HG03175 (cell line): ENCODE measurements at regions not wholly inside any gene's neighbourhood (a gene's known extent, or its start where the extent isn't known, plus 50 kb on each side); places are given as distances from the start of the nearest gene placed in this dataset.

Experiments used
- ATAC-seq: cut with Tn5 transposase; IDR thresholded peaks from one replicate; pipeline ENCODE4 v1.9.1; 2021; ENCODE audit warnings: mild to moderate bottlenecking, moderate library complexity; ENCODE audit not compliant: unreplicated experiment

DNA sequence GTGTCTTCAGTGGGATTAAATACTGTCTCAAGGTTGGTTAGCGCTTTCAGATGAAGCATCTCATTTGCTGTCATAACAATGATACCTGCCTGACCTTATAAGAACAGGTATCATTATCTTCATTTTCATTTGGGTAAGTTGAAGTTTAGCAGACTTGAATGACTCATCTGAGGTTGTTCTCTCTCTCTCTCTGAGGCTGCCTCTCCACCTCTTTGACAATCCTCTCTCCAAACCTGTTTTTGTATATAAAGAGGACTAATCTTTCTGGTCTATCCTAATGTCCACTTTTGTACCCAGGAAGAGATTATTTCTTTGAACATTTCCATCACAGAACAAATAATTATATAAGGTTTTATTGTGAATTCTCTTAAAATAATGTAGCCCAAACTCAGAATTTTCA is 291.4 kb downstream of the KLF6 start:
- ATAC-seq: no peak

DNA sequence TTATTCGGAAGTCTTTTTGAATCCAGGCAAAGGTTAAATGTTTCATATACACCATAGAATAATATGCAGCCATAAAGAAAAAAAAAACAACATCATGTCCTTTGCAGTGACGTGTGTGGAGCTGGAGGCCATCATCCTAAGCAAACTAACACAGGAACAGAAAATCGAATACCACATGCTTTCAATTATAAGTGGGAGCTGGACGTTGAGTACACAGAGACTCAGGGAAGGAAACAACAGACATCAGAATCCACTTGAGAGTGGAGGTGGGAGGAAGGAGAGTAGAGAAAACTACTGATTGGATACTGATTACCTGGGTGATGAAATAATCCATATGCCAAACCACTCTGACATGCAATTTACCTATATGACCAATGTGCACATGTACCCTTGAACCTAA is 293.4 kb downstream of the KLF6 start:
- ATAC-seq: no peak

DNA sequence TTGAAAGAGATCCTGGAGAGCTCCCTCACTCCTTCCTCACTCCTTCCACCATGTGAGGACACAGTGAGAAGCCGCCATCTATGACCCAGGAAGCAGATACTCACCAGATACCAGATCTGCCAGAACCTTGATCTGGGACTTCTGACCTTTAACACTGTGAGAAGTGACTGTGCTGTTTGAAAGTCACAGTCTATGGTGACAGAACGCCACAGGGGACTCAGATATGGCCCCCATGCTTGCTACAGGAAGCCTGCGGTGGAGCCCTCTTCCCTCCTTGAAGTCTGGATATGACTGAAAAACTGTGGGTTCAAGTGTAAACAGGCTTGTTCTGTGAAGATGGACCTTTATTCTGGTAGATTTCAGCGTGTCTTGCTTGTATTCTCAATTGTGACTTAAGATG is 297.8 kb downstream of the KLF6 start:
- ATAC-seq: no peak

DNA sequence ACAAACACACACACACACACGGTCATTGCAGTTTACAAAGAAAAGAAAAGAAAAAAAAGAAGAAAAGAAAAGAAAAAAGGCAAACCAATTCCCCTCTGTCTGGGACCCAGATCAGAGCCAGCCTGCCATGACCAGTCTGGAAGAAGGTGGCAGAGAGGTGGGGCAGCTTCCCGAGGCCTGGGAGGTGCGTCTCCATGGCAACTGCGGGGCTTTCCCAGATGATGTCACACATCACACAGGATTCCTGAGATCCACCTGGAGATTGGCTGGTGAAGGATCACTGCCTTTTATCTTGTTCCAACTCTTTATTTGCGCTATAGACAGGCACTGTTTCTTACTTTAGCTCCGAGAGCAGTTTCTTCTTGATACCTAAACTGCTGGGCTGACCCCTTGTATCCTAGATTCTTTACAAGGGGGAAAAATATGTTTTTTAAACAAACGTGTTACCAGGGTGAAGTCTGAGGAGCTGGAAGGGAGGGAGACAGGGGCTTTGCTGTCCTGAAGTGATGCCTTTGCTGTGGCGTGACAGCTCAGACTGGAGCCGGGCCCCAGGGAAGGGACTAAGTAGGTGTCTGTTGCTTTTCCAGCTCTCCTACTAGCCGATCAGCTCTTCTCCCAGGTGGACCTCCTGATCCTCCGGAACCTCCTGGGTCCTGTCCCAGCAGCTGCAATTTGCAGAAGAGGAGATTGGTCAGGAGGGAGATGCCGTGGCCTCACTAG is 298.5 kb downstream of the KLF6 start:
- no peak for ATAC-seq

DNA sequence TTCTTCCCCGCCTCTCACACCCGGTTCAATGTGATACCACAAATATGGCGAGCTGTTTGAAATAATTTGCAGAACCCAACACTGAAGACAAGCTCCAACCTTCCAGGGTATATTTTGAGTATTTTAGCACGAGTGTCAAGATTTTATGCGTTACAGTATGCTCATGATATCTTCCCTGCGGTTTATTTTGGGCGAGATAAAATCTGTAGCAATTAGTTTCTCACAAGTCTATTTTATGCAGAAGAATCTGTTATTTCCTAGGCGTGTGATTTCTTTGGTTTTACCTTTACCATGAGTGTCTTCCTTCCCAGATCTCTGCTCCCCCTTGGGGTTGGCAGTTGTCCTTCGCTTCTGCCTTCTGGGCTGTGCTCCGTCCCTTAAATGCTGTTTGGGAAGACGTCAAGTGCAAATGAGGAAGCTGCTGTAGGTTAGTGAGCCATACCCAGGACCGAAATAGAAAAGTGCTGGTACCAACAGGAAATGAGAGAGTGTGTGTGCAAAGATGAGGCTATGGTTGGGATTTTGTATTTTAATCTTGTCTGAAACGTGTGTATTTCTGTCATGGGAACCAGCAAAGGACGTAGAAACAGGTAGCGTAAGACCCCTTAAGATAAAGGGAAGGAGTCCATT is 299.8 kb downstream of the KLF6 start:
- peak; percentile 44 for ATAC-seq

DNA sequence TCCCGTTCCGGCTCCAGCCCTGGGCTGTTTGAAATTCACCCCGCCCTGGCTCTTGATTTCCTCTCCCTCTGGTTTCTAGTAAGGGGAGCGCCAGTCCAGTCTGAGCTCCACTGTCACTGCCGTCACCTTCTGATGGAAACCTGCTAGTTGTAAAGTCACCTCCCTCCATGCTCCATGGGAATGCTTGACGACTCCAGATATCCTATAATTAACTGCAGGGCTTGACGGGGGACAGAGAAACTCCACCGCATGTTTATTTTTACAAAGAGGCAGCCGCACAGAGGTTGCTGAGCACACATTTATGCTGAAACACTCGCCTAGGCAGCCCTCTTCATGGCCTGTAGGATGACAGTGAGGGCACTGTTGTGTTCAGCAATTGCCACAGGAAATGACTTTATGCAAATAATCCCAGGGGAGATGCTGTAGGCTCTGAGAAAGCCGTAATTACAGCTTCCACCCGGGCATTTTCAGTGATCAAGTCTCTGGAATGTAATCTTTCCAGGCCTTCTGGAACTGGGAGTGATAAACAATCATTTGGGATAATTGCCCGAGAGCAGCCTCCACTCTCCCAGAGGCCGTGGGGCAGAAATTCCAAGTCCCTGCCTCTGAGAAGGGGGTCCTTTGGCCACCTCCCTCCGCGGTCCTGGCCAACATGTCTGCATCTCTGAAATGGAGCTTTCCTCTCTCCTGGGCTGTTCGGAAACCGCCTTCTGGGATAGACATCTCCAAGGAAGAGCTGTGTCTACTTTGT is 300.5 kb downstream of the KLF6 start:
- peak; percentile 94 for ATAC-seq

DNA sequence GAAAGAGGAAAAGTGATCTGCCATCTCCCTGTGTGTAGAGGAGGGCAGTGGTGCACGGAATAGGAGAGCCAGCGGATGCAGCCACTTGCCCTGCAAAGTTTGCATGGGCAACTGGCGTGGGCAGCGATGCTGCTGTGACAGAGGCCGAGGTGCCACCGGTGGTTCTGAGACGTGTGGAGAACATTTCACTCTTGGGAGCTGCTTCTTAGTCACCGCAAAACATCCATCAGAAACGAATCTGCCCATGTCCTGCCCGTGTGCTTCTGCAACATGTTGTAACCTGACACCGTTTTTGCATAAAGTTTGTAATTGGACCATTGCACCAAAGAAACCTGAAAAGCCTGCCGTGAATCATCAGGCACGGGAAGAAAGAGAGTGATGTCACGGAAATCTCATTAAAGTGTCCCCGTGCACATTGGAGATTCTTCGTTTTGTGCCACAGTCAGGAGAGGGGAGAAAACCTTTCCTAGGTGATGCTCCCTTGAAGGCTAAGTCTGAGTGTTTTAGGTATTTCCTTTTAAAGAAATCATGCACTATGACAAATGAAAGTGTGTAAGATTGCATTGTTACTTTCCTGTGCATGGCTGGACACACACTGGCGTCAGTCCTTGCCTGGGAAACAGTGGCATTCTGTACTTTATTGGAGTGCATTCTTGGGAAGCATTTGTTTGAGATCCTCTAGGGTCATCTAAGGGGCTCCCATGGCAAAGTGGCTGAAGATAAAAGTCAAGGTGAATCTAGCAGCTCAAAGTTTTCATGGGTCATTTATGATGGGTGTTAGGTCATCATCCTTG is 302.6 kb downstream of the KLF6 start:
- no peak for ATAC-seq

DNA sequence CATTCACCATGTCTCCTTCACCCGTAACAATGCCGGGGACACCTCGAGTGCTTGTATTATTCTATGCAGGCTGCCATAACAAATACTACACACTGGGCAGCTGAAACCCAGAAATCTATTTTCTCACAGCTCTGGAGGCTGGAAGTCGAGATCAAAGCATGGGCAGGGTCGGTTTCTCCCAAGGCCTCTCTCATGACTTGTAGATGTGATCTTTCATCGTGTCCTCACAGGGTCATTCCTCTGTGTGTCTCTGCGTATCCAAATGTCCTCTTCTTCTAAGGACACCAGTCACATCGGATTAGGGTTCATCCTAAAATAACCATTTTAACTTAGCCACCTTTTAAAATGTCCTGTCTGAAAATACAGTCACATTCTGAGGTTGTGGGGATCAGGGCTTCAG is 303.5 kb downstream of the KLF6 start:
- ATAC-seq: no peak

DNA sequence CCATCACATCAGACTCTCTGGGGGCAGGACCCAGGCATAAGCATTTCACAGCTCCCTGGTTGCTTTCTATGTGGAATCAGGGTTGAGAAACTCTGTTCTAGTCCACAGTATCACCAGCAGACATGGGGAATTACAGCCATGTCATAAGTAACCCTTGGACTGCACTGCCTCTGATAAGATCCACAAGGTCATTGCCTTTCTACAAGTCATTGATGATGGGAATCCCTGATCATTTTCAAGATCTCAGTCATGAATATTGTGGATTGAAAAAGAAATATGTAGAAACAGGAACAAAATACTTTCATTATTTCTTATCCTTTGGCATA is 304.1 kb downstream of the KLF6 start:
- ATAC-seq: no peak

DNA sequence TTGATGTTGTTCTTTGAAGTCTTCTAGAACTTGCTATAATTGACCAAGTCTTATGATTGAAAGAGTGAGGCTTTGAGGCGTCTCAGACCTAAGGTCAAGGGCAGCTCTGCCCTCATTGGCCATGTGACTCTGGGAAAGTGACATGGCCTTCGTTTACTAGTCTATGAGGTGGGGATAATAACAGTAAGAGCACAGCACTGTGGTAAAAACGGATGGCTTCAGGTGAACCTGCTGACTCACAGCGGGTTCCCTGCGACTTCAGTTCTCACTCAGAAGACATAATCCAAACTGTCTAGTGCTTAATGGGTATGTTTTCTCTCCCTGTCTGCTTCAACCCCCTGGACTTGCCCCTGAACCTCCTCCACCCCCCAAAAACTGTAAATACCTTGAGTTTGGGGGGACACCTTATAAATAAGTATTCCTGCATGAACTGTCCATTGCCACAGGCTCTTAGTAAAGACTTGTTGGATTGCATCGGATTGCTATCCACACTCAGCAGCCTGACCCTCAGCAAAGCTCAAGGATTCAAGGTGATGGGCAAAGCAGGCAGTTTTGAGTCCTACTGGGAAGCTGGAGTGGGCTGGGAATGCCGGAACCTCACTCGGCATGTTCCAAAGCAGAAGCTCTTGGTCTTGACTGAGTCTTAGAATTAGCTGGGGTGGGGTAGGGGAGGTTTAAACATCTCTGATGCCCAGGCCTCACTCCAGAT is 304.6 kb downstream of the KLF6 start:
- ATAC-seq: no peak

DNA sequence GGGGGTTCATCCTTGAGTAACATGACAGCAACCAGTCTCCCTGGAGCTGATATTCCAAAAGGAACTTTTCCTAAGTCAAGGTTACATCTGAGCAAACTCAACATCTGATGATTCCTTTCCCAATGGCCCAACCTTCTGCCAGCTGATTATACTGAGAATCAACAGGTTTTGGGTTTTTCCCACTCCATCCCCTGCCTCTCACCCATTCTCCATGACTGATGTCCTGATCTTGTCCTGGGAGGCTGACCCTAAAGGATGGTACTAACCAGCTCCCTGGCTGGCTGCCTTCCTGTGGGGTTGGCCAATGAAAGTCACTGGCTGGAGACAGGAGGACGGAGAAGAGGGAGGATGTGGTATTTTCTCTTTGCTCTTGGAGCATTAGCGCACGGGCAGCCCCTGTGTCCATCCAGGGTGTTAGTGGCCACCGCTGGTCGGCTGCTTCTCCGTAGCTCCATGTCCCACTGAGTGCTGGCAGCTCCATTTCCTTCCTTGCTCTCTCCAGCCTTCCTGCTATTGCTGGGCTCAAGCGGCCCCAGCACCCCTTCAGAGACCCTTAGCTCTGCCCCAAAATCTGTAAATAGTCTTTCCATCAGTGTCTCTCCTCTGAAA is 306.2 kb upstream of the PITRM1 start:
- no peak for ATAC-seq

DNA sequence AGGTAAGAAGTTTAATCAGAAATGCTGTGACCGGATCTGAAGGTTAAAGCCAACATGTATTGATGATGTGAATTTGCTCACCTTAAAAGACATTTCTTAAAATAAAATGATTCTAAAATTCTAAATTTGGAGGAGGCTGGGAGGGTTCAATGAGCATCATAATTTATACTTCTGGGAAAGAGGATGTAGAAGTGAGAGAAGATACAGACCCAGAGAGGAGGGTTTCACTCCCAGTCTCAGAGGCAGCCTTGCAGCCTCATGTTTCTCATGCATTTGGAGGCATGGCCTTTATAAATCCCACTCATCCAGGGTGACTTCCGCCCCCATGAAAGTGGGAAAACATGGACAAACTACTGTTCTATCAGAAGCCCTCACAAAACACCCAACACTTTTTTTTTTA is 305.6 kb upstream of the PITRM1 start:
- peak; percentile 56 for ATAC-seq

DNA sequence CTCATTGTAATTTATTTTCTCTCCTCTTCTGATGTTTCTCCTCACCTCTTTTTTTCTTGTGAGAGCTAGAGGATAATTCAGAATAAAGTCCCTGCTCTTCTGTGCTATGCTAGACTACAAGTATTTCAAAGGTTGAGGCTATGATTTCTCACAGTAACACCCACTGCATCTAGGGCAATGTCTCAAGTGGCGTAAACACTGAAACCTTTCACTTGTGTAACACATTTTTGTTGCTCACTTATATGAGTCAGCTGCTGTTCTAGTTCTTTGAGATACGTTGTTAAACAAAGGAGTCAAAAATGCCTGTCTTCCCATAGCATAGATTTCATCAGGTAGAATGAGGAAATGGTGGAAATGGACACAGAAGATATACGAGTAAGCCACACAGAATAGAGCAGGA is 305.1 kb upstream of the PITRM1 start:
- ATAC-seq: peak; percentile 72

DNA sequence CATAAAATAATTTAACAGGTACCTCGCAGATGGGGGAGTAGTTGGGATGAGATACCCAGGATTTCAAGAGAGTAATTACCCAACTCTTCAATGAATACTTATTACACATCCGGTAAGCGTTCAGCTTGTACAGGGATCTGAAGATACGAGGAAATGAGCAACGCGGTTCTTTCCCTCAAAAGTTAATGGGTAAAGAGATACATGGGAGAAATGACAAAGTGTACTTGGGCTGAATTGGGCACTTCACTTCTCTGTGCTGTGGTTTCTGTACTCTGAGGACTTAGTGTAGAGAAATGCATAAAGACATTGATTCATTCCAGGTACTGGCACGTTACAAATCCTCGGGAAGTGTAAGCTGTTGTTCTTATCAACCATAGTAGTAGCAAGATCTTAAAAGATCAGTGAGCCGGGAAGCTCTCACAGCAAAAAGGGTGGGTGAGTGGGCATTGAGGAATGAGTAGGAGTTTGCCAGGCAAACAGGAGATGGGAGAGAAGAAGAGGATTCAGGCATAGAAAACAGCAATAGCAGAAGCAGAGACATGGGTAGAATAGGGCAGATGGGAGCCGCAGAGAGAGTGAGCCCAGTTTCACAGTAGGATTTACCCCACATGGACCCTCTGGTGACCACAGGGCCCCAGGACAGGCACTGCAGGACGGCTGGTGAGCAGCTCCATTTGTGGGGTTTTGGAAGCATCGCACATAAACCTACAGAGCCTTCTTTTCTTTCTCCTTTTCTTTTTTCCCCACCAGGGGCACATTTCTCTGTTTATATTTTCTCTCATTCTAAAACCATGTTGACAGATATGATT is 304.3 kb upstream of the PITRM1 start:
- ATAC-seq: no peak

DNA sequence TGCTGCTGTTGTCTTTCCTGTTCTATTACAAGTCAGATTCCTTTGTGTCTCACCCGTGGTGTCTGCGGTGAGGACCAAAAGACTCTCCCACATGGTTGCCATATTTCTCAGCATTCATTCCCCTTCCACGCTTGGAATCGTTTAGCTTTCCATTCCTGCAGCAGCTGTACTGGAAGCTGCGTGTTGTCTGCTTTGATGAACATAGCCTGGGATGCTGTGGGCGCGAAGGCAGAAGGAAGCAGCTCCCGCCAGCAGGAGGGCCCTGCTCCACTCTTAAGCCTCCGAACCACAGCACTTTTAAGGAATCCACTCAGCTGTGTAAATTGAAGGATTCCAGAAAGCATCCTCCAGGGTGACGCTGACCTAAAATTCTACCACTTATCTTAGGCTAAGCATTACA is 303.6 kb upstream of the PITRM1 start:
- ATAC-seq: no peak

DNA sequence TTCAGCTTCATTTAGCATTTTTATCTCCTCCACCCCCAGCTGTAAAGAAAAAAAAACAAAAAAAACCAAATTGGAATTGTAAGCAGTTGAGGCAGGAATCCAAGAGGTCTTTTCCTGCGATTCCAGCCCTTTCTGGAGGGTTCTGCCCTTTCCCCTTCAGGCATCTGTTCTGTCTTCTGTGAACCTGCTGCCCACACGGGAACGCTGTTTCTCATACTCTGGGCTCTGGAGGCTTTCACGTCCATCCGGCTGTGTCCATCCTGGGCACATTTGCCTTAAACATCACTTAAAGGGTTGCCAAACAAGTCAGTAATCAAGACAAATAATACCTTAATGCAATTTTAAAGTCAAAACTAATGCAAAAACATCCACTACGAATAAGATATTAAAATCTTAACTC is 302.8 kb upstream of the PITRM1 start:
- ATAC-seq: no peak

DNA sequence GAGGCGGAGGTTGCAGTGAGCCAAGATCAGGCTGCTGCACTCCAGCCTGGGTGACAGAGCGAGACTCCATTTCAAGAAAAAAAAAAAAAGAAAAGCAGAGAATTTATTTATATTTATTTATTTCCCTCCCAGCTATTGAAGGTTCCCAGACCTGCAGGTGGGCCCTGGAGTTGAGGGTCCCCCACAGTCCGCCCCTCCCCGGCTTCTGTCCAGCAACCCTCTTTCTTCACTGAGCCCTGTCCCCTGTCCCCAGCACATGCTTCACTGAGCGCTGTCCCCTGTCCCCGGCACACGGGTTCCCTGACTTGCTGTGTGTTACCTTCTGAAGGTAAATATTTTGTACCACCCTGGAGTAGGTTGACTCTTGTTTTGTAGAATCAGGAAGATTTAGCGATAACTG is 301.7 kb upstream of the PITRM1 start:
- no peak for ATAC-seq

DNA sequence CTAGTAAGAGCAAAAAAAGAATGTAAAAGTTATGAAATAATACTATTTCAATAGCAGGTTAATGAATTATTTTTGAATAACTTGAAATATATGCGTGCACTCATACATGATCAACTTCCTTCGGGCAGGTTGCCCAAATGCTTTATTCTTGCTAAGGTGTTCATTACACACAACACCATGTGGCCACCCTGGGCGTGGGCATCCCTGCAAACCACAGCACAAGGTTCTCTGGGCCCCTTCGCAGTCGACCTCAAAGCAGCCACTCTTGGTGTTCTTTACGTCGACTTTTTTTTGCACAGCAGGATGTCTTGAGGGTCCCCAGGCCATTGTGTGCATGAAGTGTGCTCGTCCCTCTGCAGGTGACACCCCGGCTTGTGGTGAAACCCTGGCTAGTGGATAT is 300.7 kb upstream of the PITRM1 start:
- no peak for ATAC-seq

DNA sequence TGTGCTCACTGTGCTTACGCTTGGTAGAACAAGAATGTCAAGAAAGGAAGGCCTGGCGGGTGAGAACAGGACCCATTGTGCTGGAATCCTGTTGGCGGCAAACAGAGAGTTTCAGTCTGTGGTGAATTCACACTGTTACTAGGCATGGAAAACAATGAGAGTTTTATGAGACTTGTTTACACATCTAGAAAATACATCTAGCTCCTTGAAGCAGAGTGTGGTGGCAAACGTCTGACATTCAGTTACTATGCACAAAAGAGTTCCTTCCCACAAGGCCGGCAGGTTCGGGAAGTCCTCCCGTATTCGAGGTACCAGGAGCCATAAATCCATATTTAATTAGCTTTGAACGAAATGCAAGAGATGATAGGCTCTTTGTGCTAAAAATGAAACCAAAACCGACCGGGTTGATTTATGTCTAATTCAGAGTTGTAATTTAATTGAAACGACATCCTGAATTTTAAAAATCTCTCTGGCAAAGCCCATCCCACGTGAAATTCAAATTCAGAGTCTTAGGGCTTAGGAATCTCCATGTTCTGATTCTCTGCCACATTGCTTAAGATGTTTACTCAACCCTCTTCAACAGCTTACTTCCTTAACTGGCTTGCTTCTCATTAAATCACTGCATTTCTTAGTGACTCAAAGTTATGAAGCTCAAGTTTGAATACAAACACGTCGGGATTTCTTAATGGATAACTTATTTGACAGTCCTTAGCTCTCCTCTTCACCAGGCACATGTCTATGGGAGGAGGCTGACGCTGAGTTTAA is 299.9 kb upstream of the PITRM1 start:
- ATAC-seq: no peak
